ENCODE measurements at regions not wholly inside any gene's neighbourhood (a gene's known extent, or its start where the extent isn't known, plus 50 kb on each side); places are given as distances from the start of the nearest gene placed in this dataset.

GRCh38 chr4:187085339-187085738 is 361.7 kb upstream of the FAT1 start:
- Mint-ChIP-seq H3K27ac (no peak overlapping the region), H3K4me1 (no peaks in the 10 kb centered on the region), H3K9me3 (ENCODE audit: insufficient read depth) (peaks cover under 1% of the 10 kb centered on the region), H3K4me3 (no peak overlapping the region), H3K27me3 (no peaks in the 10 kb centered on the region)
- no peak overlapping the region for H3K4me2 ChIP-seq (replicated peaks; ENCODE audit: low read depth, low read length, poor library complexity, severe bottlenecking)
- H3K27me3 ChIP-seq (replicated peaks in 1 of 4; ENCODE audit: control extremely low read depth in 1 of 4, control insufficient read depth in 3 of 4, insufficient read depth in 4 of 4, low read length in 3 of 4), result no peaks in the 10 kb centered on the region
- H3K9me3 ChIP-seq (ENCODE audit: control extremely low read depth in 1 of 3, control insufficient read depth in 2 of 3, insufficient read depth in 1 of 3, low read length in 2 of 3), result peaks cover 0 to 10% (median 0%) of the 10 kb centered on the region in 3 donors
- no CpG with 5 or more reads among the region's 3 CpGs for WGBS (ENCODE audit: insufficient coverage)
- intact Hi-C loops (cut with micrococcal nuclease), result no loop called here
- H2AFZ ChIP-seq (ENCODE audit: insufficient read depth, low read depth, low read length, poor library complexity, severe bottlenecking), result no peak overlapping the region
- no peaks in the 10 kb centered on the region for H4K20me1 ChIP-seq (ENCODE audit: control insufficient read depth, insufficient read depth, low read length, poor library complexity, severe bottlenecking)
- ChIA-PET POLR2A (no interaction called here), CTCF (no interaction called here)
- no peak for TF ChIP-seq CTCF (IDR thresholded peaks at IDR 0.05)
- no peak for TF ChIP-seq EZH2 (IDR thresholded peaks at IDR 0.05; ENCODE audit: borderline replicate concordance, insufficient read depth, low read depth, low read length, poor library complexity, severe bottlenecking)
- H3K4me1 ChIP-seq (ENCODE audit: control insufficient read depth in 2 of 2, insufficient read depth in 2 of 2, low read length in 2 of 2), result no peaks in the 10 kb centered on the region
- no peak for DNase-seq
- H3K36me3 ChIP-seq (replicated peaks in 1 of 2; ENCODE audit: control extremely low read depth in 1 of 2, control insufficient read depth in 1 of 2, extremely low read depth in 1 of 2, insufficient read depth in 2 of 2, low read length in 1 of 2), result no peaks in the 10 kb centered on the region
- no peak overlapping the region for H3K9ac ChIP-seq (ENCODE audit: low read length)
- no peak overlapping the region for H3K4me3 ChIP-seq (ENCODE audit: control extremely low read depth in 1 of 5, extremely low read depth in 1 of 5, insufficient read depth in 1 of 5, low read depth in 2 of 5, low read length in 4 of 5)
- H3K79me2 ChIP-seq (ENCODE audit: control insufficient read depth, insufficient read depth, low read length), result no peaks in the 10 kb centered on the region
- no peak for ATAC-seq (ENCODE audit: low read depth)
- no peak overlapping the region for H3K27ac ChIP-seq (ENCODE audit: low read length in 2 of 2)

DNA sequence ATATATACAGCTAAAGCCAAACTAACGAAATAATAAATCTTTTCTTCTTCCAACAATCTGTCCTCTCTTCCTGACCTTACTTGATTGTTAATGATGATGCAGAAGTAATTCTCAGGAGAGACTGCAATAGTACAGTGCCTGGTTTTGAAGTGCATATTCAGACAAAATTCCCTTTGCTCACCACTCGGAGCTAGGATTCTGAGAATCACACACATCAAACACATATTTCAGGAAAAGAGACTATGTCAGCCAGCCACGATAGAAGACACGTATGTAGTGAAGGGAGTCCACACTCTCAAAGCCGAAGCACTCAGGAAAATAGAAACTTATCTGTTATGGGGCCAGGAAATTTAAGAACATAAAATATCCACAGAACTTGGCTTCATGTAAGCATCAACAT is 362.5 kb upstream of the FAT1 start:
- no peak overlapping the region for H3K27ac ChIP-seq (ENCODE audit: low read length in 2 of 2)
- H3K36me3 ChIP-seq (replicated peaks in 1 of 2; ENCODE audit: control extremely low read depth in 1 of 2, control insufficient read depth in 1 of 2, extremely low read depth in 1 of 2, insufficient read depth in 2 of 2, low read length in 1 of 2), result no peaks in the 10 kb centered on the region
- ChIA-PET POLR2A (no interaction called here), CTCF (no interaction called here)
- intact Hi-C loops (cut with micrococcal nuclease), result no loop called here
- H2AFZ ChIP-seq (ENCODE audit: insufficient read depth, low read depth, low read length, poor library complexity, severe bottlenecking), result no peak overlapping the region
- no peaks in the 10 kb centered on the region for H3K4me1 ChIP-seq (ENCODE audit: control insufficient read depth in 2 of 2, insufficient read depth in 2 of 2, low read length in 2 of 2)
- H3K4me2 ChIP-seq (replicated peaks; ENCODE audit: low read depth, low read length, poor library complexity, severe bottlenecking), result no peak overlapping the region
- Mint-ChIP-seq H3K9me3 (ENCODE audit: insufficient read depth) (peaks cover 3% of the 10 kb centered on the region), H3K4me1 (no peaks in the 10 kb centered on the region), H3K27me3 (no peaks in the 10 kb centered on the region), H3K4me3 (no peak overlapping the region), H3K27ac (no peak overlapping the region)
- no peaks in the 10 kb centered on the region for H3K79me2 ChIP-seq (ENCODE audit: control insufficient read depth, insufficient read depth, low read length)
- H4K20me1 ChIP-seq (ENCODE audit: control insufficient read depth, insufficient read depth, low read length, poor library complexity, severe bottlenecking), result no peaks in the 10 kb centered on the region
- H3K4me3 ChIP-seq (ENCODE audit: control extremely low read depth in 1 of 5, extremely low read depth in 1 of 5, insufficient read depth in 1 of 5, low read depth in 2 of 5, low read length in 4 of 5), result no peak overlapping the region
- no peak overlapping the region for H3K9ac ChIP-seq (ENCODE audit: low read length)
- WGBS (ENCODE audit: insufficient coverage), result no CpG with 5 or more reads among the region's 5 CpGs
- peaks cover 0 to 10% (median 0%) of the 10 kb centered on the region in 3 donors for H3K9me3 ChIP-seq (ENCODE audit: control extremely low read depth in 1 of 3, control insufficient read depth in 2 of 3, insufficient read depth in 1 of 3, low read length in 2 of 3)
- TF ChIP-seq CTCF (IDR thresholded peaks at IDR 0.05), result no peak
- no peak for TF ChIP-seq EZH2 (IDR thresholded peaks at IDR 0.05; ENCODE audit: borderline replicate concordance, insufficient read depth, low read depth, low read length, poor library complexity, severe bottlenecking)
- no peaks in the 10 kb centered on the region for H3K27me3 ChIP-seq (replicated peaks in 1 of 4; ENCODE audit: control extremely low read depth in 1 of 4, control insufficient read depth in 3 of 4, insufficient read depth in 4 of 4, low read length in 3 of 4)
- ATAC-seq (ENCODE audit: low read depth), result no peak
- DNase-seq, result no peak

Data from B cell (primary cell).